Occipital lobe (tissue), 2 donors: ENCODE measurements at regions not wholly inside any gene's neighbourhood (a gene's known extent, or its start where the extent isn't known, plus 50 kb on each side); places are given as distances from the start of the nearest gene placed in this dataset. TPM values are rescaled to one million over a fixed set of nuclear protein-coding genes. Genes with fewer than 3 reads are reported as not detected.
"Not testable (repeated sequence)": the region's sequence is repeated elsewhere in the genome, so short reads cannot be mapped to it uniquely, and the experiment has no call there.

Experiments used
- DNase-seq: peaks from one replicate; lab custom pipeline; 2025; lab: John Stamatoyannopoulos, UW
- small RNA-seq: library from RNA; depleted of rRNA; stranded (forward); fragments of <200 nt; gene quantifications from one replicate; pipeline ENCODE3, GENCODE V24; 2014

DNA sequence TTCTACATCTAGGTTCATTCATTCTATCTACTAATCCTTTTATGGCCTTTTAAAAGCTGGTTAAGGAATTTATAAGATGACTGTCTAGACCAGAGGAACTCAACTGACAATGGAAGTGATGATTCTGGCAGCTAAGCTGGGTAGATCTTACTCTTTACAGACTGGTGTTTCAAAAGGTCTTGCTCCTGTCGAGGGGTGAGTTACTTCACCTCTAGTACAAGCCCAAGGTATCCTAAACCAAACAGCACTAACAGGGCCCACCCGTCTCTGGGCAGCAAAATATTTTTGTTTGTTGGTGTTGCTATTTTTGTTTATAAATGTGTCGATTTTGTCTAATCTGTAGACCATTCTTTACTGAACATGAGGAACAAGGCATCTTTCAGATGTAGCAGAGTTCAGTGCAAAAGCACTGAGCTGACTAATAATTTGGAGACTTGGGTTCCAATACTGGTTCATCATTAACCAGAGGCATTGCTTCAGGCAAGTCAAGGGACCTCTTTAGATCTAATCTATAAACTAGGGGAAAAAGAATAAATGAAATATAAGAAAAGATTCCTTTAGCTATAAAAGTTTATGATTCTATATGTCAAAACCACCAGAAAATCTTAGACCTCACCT lies 90.3 kb upstream of the FRG1 start:
- no peak for DNase-seq

DNA sequence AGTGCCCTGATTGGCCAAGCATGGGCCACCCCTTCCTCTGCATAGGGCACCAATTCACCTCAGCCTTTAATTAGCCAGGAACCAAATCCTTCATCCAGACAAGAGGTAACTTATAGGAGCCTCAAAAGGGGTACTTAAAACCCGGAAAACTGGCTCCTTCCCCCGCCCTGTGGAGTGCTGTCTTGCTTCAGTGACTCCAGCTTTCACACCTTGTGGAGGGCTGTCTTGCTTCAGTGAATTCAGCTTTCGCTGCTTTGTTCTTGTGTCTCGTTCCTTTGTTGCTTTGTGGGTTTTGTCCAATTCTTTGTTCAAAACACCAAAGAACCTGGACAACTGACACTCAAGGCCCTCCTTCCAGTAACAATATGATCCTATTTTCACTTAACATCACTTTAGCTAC lies 82.2 kb upstream of the FRG1 start:
- no peak for DNase-seq

DNA sequence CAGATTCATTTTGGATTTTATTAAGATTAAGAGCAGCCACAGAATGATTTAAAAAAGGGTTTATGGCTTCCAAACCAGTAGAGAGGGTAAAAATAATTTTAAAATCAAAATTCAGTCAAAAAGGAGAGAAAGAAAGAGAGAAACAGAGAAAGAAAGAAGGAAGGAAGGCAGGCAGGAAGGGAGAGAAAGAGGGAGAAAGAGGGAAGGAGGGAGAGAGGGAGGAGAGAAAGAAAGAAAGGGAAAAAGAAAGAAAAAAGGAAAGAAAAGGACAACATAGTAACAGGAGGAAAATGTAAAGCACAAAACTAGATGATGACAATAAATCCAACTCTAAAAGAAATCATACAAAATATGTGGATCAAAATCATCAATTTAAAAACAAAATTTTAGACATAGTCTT lies 79.6 kb upstream of the FRG1 start:
- no peak for DNase-seq

DNA sequence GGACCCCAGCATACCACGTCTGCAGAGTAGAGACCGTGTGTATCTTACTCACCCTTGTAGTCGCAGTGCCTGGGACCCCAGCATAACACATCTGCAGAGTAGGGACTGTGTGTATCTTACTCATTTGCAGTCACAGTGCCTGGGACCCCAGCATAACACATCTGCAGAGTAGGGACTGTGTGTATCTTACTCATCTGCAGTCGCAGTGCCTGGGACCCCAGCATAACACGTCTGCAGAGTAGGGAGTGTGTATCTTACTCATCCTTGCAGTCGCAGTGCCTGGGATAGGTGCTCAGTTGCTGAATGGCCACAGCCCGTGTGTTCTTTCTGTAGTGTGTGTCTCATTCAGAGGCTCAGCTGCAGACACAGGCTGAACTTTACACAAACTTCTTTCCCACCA lies 71.4 kb upstream of the FRG1 start:
- DNase-seq = no peak

DNA sequence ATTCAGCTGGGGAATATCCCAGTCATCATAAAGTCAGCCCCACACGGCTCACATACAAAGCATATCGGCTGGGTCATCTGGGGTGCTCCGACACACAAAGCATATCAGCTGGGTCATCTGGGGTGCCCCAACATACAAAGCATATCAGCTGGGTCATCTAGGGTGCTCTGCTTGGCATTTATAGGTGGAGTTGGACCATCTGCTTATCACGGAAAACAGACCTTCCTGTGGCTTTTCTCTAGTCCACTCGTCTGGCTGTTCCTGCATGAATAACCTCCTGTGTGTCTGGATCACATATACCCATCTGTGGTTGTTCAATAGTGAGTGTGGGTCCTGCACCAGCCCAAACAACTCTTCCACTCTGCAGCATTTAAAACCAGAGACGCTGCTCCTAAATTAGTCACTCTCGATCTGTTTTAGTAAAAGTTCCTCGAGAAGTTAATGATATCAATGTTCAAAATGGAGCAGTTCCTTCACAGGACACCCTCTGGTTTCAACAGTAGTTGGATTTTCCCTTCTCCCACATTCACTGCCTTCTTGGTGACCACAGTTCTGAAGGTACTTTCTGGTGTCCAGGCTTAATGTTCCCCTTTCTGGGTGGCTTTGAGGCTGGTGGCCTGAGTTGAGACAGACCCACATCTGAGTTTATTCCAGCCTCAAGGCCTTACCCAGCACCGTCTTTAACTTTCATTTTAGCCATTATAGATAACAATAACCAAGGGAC lies 70.0 kb upstream of the FRG1 start:
- DNase-seq = no peak

DNA sequence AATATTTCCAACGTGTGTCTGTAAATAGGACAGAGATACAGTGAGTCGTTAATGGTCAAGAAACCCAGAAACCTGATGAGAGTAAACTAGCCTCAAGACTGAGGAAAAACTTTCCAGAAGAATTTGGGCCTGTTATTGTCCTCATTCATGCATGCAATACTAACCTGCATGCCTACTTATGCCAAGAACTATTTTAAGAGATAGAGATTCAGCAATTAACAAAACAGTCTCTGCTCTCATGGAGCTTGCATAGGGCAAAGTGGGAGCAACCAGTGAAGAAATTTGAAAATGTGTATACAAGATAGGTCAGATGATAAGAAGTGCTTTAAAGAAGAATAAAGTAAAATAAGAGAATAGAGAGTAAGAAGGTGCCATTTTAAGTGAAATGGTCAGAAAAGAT lies 66.1 kb upstream of the FRG1 start:
- no peak for DNase-seq

DNA sequence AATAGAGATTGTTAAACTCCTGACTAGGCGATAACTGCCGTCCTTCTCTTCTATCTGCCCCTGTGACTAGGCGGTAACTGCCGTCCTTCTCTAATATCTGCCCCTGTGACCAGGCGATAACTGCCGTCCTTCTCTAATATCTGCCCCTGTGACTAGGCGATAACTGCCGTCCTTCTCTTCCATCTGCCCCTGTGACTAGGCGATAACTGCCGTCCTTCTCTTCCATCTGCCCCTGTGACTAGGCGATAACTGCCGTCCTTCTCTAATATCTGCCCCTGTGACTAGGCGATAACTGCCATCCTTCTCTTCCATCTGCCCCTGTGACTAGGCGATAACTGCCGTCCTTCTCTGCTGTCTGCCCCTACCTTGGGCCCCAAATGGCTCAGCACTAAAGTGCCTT lies 59.5 kb upstream of the FRG1 start:
- not testable (repeated sequence) for DNase-seq

DNA sequence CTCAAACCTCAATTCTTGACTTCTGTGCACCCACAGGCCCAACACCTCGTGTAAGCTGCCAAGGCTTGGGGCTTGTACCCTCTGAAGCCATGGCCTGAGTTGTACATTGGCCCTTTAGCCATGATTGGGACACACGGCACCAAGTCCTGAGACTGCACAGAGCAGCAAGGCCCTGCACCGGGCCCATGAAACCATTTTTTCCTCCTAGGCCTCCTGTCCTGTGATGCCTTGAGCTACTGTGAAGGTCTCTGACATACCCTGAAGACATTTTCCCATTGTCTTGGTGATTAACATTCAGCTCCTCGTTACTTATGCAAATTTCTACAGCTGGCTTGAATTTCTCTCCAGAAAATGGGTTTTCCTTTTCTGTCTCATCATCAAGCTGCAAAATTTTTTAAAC lies 52.3 kb upstream of the FRG1 start:
- not testable (repeated sequence) for DNase-seq

Small RNA genes in the stretch of these regions (small RNA-seq; reads per million reads assigned to genes)
- gene RNU1-51P (not detected), gene RNU7-192P (not detected)
